ENCODE measurements at regions not wholly inside any gene's neighbourhood (a gene's known extent, or its start where the extent isn't known, plus 50 kb on each side); places are given as distances from the start of the nearest gene placed in this dataset.
"Not testable (repeated sequence)": the region's sequence is repeated elsewhere in the genome, so short reads cannot be mapped to it uniquely, and the experiment has no call there.

- no peaks in the 10 kb centered on the region for H3K4me1 Mint-ChIP-seq (ENCODE audit: low read depth)
- no peaks in the 10 kb centered on the region for H3K9me3 Mint-ChIP-seq
- peaks cover 6% of the 10 kb centered on the region for H3K27me3 Mint-ChIP-seq
- intact Hi-C loops (cut with micrococcal nuclease): no loop called here
- no peak overlapping the region for H3K27ac Mint-ChIP-seq
- no peak for DNase-seq
- no peak overlapping the region for H3K4me3 Mint-ChIP-seq
- CTCF ChIA-PET: no interaction called here
- POLR2A ChIA-PET: no interaction called here
- H3K36me3 Mint-ChIP-seq: no peaks in the 10 kb centered on the region
Observed at GRCh38 chr10:89963451-89964102, 262.2 kb downstream of the KIF20B start.

- Mint-ChIP-seq H3K27ac (no peak overlapping the region), H3K27me3 (peaks cover 6% of the 10 kb centered on the region), H3K36me3 (no peaks in the 10 kb centered on the region), H3K9me3 (no peaks in the 10 kb centered on the region), H3K4me1 (ENCODE audit: low read depth) (peaks cover 5% of the 10 kb centered on the region), H3K4me3 (no peak overlapping the region)
- POLR2A ChIA-PET: no interaction called here
- intact Hi-C loops (cut with micrococcal nuclease): no loop called here
- no peak for DNase-seq
- CTCF ChIA-PET: no interaction called here
Observed at GRCh38 chr10:89966211-89966610, 264.8 kb downstream of the KIF20B start.

- Mint-ChIP-seq H3K4me3 (no peak overlapping the region), H3K9me3 (no peaks in the 10 kb centered on the region), H3K27ac (no peak overlapping the region), H3K36me3 (no peaks in the 10 kb centered on the region), H3K4me1 (ENCODE audit: low read depth) (peaks cover 5% of the 10 kb centered on the region), H3K27me3 (peaks cover 1% of the 10 kb centered on the region)
- intact Hi-C loops (cut with micrococcal nuclease): no loop called here
- no peak for DNase-seq
- ChIA-PET CTCF (no interaction called here), POLR2A (no interaction called here)
Observed at GRCh38 chr10:89973326-89973725, 271.9 kb downstream of the KIF20B start.

GRCh38 chr10:89975071-89975470 is 273.7 kb downstream of the KIF20B start:
- H3K9me3 Mint-ChIP-seq: no peaks in the 10 kb centered on the region
- no peak for DNase-seq
- no peak overlapping the region for H3K27ac Mint-ChIP-seq
- no peak overlapping the region for H3K4me3 Mint-ChIP-seq
- CTCF ChIA-PET: no interaction called here
- intact Hi-C loops (cut with micrococcal nuclease): no loop called here
- no peaks in the 10 kb centered on the region for H3K36me3 Mint-ChIP-seq
- peaks cover 1% of the 10 kb centered on the region for H3K27me3 Mint-ChIP-seq
- H3K4me1 Mint-ChIP-seq (ENCODE audit: low read depth): no peaks in the 10 kb centered on the region
- POLR2A ChIA-PET: no interaction called here

GRCh38 chr10:89975771-89976170 is 274.4 kb downstream of the KIF20B start:
- Mint-ChIP-seq H3K27me3 (peaks cover 1% of the 10 kb centered on the region), H3K27ac (no peak overlapping the region), H3K4me1 (ENCODE audit: low read depth) (no peaks in the 10 kb centered on the region), H3K9me3 (no peaks in the 10 kb centered on the region), H3K36me3 (no peaks in the 10 kb centered on the region), H3K4me3 (no peak overlapping the region)
- ChIA-PET CTCF (no interaction called here), POLR2A (no interaction called here)
- intact Hi-C loops (cut with micrococcal nuclease): no loop called here
- DNase-seq: no peak

GRCh38 chr10:89978081-89978480 is 276.7 kb downstream of the KIF20B start:
- H3K27ac Mint-ChIP-seq: no peak overlapping the region
- CTCF ChIA-PET: no interaction called here
- intact Hi-C loops (cut with micrococcal nuclease): no loop called here
- H3K4me3 Mint-ChIP-seq: no peak overlapping the region
- no peaks in the 10 kb centered on the region for H3K4me1 Mint-ChIP-seq (ENCODE audit: low read depth)
- H3K9me3 Mint-ChIP-seq: no peaks in the 10 kb centered on the region
- POLR2A ChIA-PET: no interaction called here
- H3K36me3 Mint-ChIP-seq: no peaks in the 10 kb centered on the region
- no peak for DNase-seq
- peaks cover 2% of the 10 kb centered on the region for H3K27me3 Mint-ChIP-seq

- no peaks in the 10 kb centered on the region for H3K4me1 Mint-ChIP-seq (ENCODE audit: low read depth)
- POLR2A ChIA-PET: no interaction called here
- H3K27me3 Mint-ChIP-seq: peaks cover 2% of the 10 kb centered on the region
- no peak overlapping the region for H3K4me3 Mint-ChIP-seq
- DNase-seq: no peak
- H3K36me3 Mint-ChIP-seq: no peaks in the 10 kb centered on the region
- CTCF ChIA-PET: no interaction called here
- H3K27ac Mint-ChIP-seq: no peak overlapping the region
- intact Hi-C loops (cut with micrococcal nuclease): no loop called here
- H3K9me3 Mint-ChIP-seq: no peaks in the 10 kb centered on the region
Observed at GRCh38 chr10:89979726-89980125, 278.3 kb downstream of the KIF20B start.

- ChIA-PET POLR2A (no interaction called here), CTCF (no interaction called here)
- Mint-ChIP-seq H3K27me3 (peaks cover 2% of the 10 kb centered on the region), H3K9me3 (no peaks in the 10 kb centered on the region), H3K36me3 (no peaks in the 10 kb centered on the region), H3K4me1 (ENCODE audit: low read depth) (no peaks in the 10 kb centered on the region), H3K4me3 (no peak overlapping the region), H3K27ac (no peak overlapping the region)
- DNase-seq: no peak
- intact Hi-C loops (cut with micrococcal nuclease): no loop called here
Observed at GRCh38 chr10:89980166-89980565, 278.8 kb downstream of the KIF20B start.

- DNase-seq: no peak
- ChIA-PET CTCF (interaction anchor here (0.6 kb wide), 1 partner anchor 13 kb away, joined by 3 read pairs; no protein-coding TSS in a partner anchor), POLR2A (no interaction called here)
- intact Hi-C loops (cut with micrococcal nuclease): no loop called here
- Mint-ChIP-seq H3K27me3 (peaks cover 2% of the 10 kb centered on the region), H3K36me3 (no peaks in the 10 kb centered on the region), H3K4me1 (ENCODE audit: low read depth) (no peaks in the 10 kb centered on the region), H3K4me3 (no peak overlapping the region), H3K27ac (no peak overlapping the region), H3K9me3 (no peaks in the 10 kb centered on the region)
Observed at GRCh38 chr10:89981891-89982290, 280.5 kb downstream of the KIF20B start.

GRCh38 chr10:89985446-89985845 is 284.1 kb downstream of the KIF20B start:
- Mint-ChIP-seq H3K27ac (no peak overlapping the region), H3K27me3 (peaks cover 2% of the 10 kb centered on the region), H3K9me3 (no peaks in the 10 kb centered on the region), H3K4me3 (no peak overlapping the region), H3K4me1 (ENCODE audit: low read depth) (no peaks in the 10 kb centered on the region), H3K36me3 (no peaks in the 10 kb centered on the region)
- intact Hi-C loops (cut with micrococcal nuclease): no loop called here
- no peak for DNase-seq
- CTCF ChIA-PET: no interaction called here
- POLR2A ChIA-PET: no interaction called here

GRCh38 chr10:89988361-89988760 is 287.0 kb downstream of the KIF20B start:
- CTCF ChIA-PET; intact Hi-C loops (cut with micrococcal nuclease); H3K4me1 Mint-ChIP-seq (ENCODE audit: low read depth); POLR2A ChIA-PET; H3K36me3 Mint-ChIP-seq; DNase-seq; H3K27me3 Mint-ChIP-seq; H3K4me3 Mint-ChIP-seq; H3K27ac Mint-ChIP-seq; H3K9me3 Mint-ChIP-seq: not testable (repeated sequence)

GRCh38 chr10:89992575-89992974 is 291.2 kb downstream of the KIF20B start:
- no peak overlapping the region for H3K27ac Mint-ChIP-seq
- no peak for DNase-seq
- no peak overlapping the region for H3K4me3 Mint-ChIP-seq
- H3K36me3 Mint-ChIP-seq: no peaks in the 10 kb centered on the region
- intact Hi-C loops (cut with micrococcal nuclease): no loop called here
- no peaks in the 10 kb centered on the region for H3K27me3 Mint-ChIP-seq
- ChIA-PET CTCF (interaction anchor here (0.6 kb wide), 1 partner anchor 172 kb away, joined by 3 read pairs; no protein-coding TSS in a partner anchor), POLR2A (no interaction called here)
- H3K9me3 Mint-ChIP-seq: no peaks in the 10 kb centered on the region
- H3K4me1 Mint-ChIP-seq (ENCODE audit: low read depth): no peaks in the 10 kb centered on the region

- Mint-ChIP-seq H3K9me3 (no peaks in the 10 kb centered on the region), H3K4me1 (ENCODE audit: low read depth) (no peaks in the 10 kb centered on the region), H3K27ac (no peak overlapping the region), H3K36me3 (no peaks in the 10 kb centered on the region), H3K4me3 (no peak overlapping the region), H3K27me3 (peaks cover 3% of the 10 kb centered on the region)
- ChIA-PET POLR2A (no interaction called here), CTCF (no interaction called here)
- intact Hi-C loops (cut with micrococcal nuclease): no loop called here
- no peak for DNase-seq
Observed at GRCh38 chr10:90007226-90007625, 305.8 kb downstream of the KIF20B start.
